Osteoblast (primary cell): ENCODE measurements at regions not wholly inside any gene's neighbourhood (a gene's known extent, or its start where the extent isn't known, plus 50 kb on each side); places are given as distances from the start of the nearest gene placed in this dataset.

Source experiments
- DNase-seq: peaks from one replicate; pipeline ENCODE4 v3.0.0; 2011; ENCODE audit warnings: low spot score, mixed read lengths; ENCODE audit not compliant: insufficient read length; ENCODE audit errors: missing footprints
- H2AFZ ChIP-seq: 2 replicates; pipeline ENCODE4 v1.6.0; 2011; ENCODE audit warnings: mild to moderate bottlenecking, low read length
- H3K27ac ChIP-seq: 2 replicates; pipeline ENCODE4 v1.5.1; 2011; ENCODE audit warnings: mild to moderate bottlenecking, low read depth, low read length, moderate library complexity
- H3K27me3 ChIP-seq: 2 replicates; pipeline ENCODE4 v1.6.0; 2012; ENCODE audit warnings: mild to moderate bottlenecking, control low read depth, inconsistent platforms, low read length, moderate library complexity; ENCODE audit not compliant: insufficient read depth
- H3K36me3 ChIP-seq: 2 replicates; pipeline ENCODE4 v1.5.1; 2011; ENCODE audit warnings: mild to moderate bottlenecking, low read length, control low read depth, moderate library complexity; ENCODE audit not compliant: insufficient read depth
- H3K4me1 ChIP-seq: 2 replicates; pipeline ENCODE4 v1.5.1; 2011; ENCODE audit warnings: mild to moderate bottlenecking, low read length, control low read depth, moderate library complexity; ENCODE audit not compliant: insufficient read depth
- H3K4me2 ChIP-seq: 2 replicates; pipeline ENCODE4 v1.6.0; 2011; ENCODE audit warnings: mild to moderate bottlenecking, low read length; ENCODE audit not compliant: insufficient read depth
- H3K4me3 ChIP-seq: fragments of 200-600 bp; sonication (generic); 3 replicates; pipeline ENCODE4 v1.5.1; 2012; ENCODE audit warnings: mild to moderate bottlenecking, low read length, inconsistent platforms; ENCODE audit not compliant: insufficient read depth
- H3K79me2 ChIP-seq: 2 replicates; pipeline ENCODE4 v1.6.0; 2012; ENCODE audit warnings: mild to moderate bottlenecking, low read length, control low read depth, inconsistent platforms; ENCODE audit not compliant: insufficient read depth
- H3K9me3 ChIP-seq: 2 replicates; pipeline ENCODE4 v1.5.1; 2011; ENCODE audit warnings: low read depth, low read length, control low read depth
- H4K20me1 ChIP-seq: 2 replicates; pipeline ENCODE4 v1.6.0; 2012; ENCODE audit warnings: mild to moderate bottlenecking, low read length, control low read depth; ENCODE audit not compliant: insufficient read depth
- TF ChIP-seq, protein P1 (sequence below): IDR thresholded peaks from 2 replicates; pipeline ENCODE4 v1.5.1; 2011; ENCODE audit warnings: mild to moderate bottlenecking, low read depth, low read length, moderate library complexity; ENCODE audit errors: extremely low read depth

DNA sequence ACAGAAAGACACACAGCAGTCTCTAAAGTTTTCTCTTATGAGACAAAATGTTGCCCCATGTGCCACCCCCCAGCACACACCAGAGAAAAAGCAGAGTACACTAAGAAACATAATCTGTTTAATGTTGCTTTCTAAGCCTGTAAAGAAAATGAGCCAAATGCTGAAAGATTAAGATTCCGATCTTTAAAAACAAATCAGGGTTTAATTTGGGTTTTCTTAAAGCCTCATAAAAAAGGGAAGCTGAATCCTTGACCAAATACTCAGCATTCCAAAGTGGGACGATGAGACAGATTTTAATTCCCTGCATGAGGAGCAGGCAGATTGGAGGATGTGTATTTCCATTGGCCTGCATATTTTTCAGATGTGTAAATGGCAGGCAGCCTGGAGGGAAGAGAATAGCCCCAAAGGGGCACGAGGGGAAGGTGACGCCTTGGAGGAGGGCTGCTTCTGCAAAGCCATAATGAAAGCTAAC, 118.4 kb downstream of the COPRS start:
- DNase-seq: peak; percentile 88
- Histone ChIP-seq H3K36me3 (no peaks in the 10 kb centered on the region), H3K27me3 (no peaks in the 10 kb centered on the region), H3K9me3 (no peaks in the 10 kb centered on the region), H3K4me1 (peaks cover 64% of the 10 kb centered on the region), H4K20me1 (no peaks in the 10 kb centered on the region), H2AFZ (no peak overlapping the region), H3K27ac (peak overlapping the region; percentile 89), H3K79me2 (no peaks in the 10 kb centered on the region), H3K4me3 (no peak overlapping the region), H3K4me2 (peak overlapping the region; percentile 44)
- TF ChIP-seq, protein P1, sequence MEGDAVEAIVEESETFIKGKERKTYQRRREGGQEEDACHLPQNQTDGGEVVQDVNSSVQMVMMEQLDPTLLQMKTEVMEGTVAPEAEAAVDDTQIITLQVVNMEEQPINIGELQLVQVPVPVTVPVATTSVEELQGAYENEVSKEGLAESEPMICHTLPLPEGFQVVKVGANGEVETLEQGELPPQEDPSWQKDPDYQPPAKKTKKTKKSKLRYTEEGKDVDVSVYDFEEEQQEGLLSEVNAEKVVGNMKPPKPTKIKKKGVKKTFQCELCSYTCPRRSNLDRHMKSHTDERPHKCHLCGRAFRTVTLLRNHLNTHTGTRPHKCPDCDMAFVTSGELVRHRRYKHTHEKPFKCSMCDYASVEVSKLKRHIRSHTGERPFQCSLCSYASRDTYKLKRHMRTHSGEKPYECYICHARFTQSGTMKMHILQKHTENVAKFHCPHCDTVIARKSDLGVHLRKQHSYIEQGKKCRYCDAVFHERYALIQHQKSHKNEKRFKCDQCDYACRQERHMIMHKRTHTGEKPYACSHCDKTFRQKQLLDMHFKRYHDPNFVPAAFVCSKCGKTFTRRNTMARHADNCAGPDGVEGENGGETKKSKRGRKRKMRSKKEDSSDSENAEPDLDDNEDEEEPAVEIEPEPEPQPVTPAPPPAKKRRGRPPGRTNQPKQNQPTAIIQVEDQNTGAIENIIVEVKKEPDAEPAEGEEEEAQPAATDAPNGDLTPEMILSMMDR: no peak

DNA sequence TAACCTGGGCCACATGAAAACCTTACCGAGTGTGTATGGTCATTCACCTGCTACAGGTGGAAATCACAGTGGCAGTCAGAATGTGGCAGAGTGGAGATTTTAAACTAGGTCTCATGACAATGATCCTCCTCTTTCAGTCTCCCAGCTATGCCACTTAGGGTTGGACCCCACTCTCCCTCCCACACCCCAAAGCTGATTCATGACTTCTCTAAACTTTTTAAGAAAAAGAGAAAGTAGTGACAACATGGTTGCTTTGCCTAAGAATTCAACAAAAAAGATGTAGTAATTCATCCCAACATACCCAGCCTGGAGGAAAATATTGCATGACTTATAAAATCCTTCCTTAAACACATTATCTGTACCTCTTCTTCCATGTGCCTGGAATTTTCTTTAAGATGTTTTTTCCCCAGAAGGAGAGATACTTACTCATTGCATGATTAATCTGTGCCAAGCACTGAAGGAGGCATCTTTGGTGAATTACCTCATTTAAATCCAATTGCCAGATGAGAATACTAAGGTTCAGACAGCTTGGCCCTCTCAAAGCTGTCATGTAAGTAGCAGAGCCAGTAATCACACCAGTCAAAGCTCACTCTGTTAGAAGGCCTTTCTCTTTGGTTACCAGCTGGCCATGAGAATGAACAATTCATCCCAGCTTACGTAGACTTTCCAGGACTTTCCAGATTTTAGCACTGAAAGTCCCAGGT, 119.9 kb downstream of the COPRS start:
- no peak for DNase-seq
- no peak overlapping the region for H2AFZ ChIP-seq
- no peaks in the 10 kb centered on the region for H4K20me1 ChIP-seq
- H3K36me3 ChIP-seq: no peaks in the 10 kb centered on the region
- H3K9me3 ChIP-seq: no peaks in the 10 kb centered on the region
- H3K4me1 ChIP-seq: peaks cover 55% of the 10 kb centered on the region
- TF ChIP-seq, protein P1: no peak
- peak overlapping the region; percentile 89 for H3K27ac ChIP-seq
- H3K4me2 ChIP-seq: peak overlapping the region; percentile 29
- no peaks in the 10 kb centered on the region for H3K27me3 ChIP-seq
- H3K4me3 ChIP-seq: no peak overlapping the region
- no peaks in the 10 kb centered on the region for H3K79me2 ChIP-seq

DNA sequence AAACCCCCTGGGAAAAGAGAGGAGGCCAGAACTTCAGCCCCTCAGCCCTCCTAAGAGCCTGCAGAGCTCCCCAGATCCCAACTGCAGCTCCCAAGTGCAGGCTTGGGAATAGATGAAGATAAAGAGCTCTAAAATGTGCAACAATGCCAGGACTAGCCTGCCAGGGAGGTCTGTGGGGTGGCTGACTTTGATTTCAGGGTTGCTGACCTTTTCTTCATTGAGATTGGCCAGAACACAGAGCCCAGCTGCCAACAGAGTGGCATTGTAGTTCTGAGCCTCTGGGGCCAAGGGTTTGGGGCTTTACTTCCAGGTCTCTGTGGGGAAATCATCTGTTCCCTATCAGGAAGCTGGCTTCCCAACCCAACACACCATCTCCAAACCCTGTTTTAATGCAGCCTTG, 120.6 kb downstream of the COPRS start:
- no peak overlapping the region for H3K4me2 ChIP-seq
- H3K79me2 ChIP-seq: no peaks in the 10 kb centered on the region
- TF ChIP-seq, protein P1: no peak
- no peaks in the 10 kb centered on the region for H3K36me3 ChIP-seq
- H3K4me3 ChIP-seq: no peak overlapping the region
- H3K4me1 ChIP-seq: peaks cover 49% of the 10 kb centered on the region
- H2AFZ ChIP-seq: peak overlapping the region; percentile 4
- H3K27me3 ChIP-seq: no peaks in the 10 kb centered on the region
- H3K27ac ChIP-seq: peak overlapping the region; percentile 89
- H4K20me1 ChIP-seq: no peaks in the 10 kb centered on the region
- peak; percentile 38 for DNase-seq
- H3K9me3 ChIP-seq: no peaks in the 10 kb centered on the region

DNA sequence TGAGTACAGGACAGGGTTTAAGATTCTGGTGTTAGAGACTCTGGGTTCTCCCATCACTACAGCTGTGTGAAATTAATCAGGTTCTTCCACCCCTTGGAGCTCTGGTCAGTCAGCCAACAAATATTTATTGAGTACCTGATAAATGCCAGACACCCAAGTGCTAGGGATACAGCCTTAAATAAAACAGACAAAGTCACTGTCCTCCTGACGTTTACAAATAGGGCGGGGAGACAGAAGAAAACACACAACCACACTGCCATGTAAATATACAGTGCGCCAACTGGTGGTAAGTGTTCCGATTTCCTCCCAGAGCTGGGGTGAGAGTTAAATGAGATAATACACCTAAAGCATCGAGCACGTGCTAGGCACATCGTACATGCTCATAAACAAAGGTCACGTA, 121.0 kb downstream of the COPRS start:
- Histone ChIP-seq H3K79me2 (no peaks in the 10 kb centered on the region), H3K9me3 (no peaks in the 10 kb centered on the region), H4K20me1 (no peaks in the 10 kb centered on the region), H3K27me3 (no peaks in the 10 kb centered on the region), H3K4me3 (no peak overlapping the region), H3K36me3 (no peaks in the 10 kb centered on the region), H3K27ac (peak overlapping the region; percentile 89), H3K4me1 (peaks cover 47% of the 10 kb centered on the region), H2AFZ (no peak overlapping the region), H3K4me2 (no peak overlapping the region)
- TF ChIP-seq, protein P1: no peak
- DNase-seq: no peak
